CD4-positive, alpha-beta T cell (primary cell): ENCODE measurements at regions not wholly inside any gene's neighbourhood (a gene's known extent, or its start where the extent isn't known, plus 50 kb on each side); places are given as distances from the start of the nearest gene placed in this dataset.

Source experiments
- ATAC-seq: fragments of 200-7000 bp; cut with Tn5 transposase; one replicate; pipeline ENCODE4 v1.10.0; 2022; ENCODE audit warnings: mild to moderate bottlenecking; ENCODE audit not compliant: poor library complexity
- CTCF ChIA-PET: fragments of 350-600 bp; sonication (Branson Sonifier 250); formaldehyde crosslinking; loops from one replicate; lab custom pipeline; 2021; ENCODE audit warnings: antibody characterized with exemption, inconsistent platforms; lab: Charles Lee
- POLR2A ChIA-PET: fragments of 350-600 bp; sonication (Branson Sonifier 250); formaldehyde crosslinking; loops from one replicate; lab custom pipeline; 2021; ENCODE audit warnings: antibody characterized with exemption, inconsistent platforms; lab: Charles Lee
- DNase-seq, 14 experiments: peaks; one replicate each; pipeline ENCODE4 v3.0.0-alpha.2; 2013 to 2020; ENCODE audit warnings: mixed read lengths in 2 of 14
- H3K27ac ChIP-seq, 2 donors: one replicate each; pipeline versions ENCODE4 v1.5.1 to v1.7.0; 2013; ENCODE audit warnings: low read length in 2 of 2, low read depth in 1 of 2, mild to moderate bottlenecking in 1 of 2
- H3K27me3 ChIP-seq, 2 experiments: 1 replicate in 1 of 2; 2 replicates in 1 of 2; pipeline versions ENCODE4 v1.6.1 to v1.7.0; 2013; ENCODE audit warnings: low read length in 2 of 2, control low read depth in 1 of 2, mild to moderate bottlenecking in 1 of 2, moderate library complexity in 1 of 2; ENCODE audit not compliant: insufficient read depth in 2 of 2, control insufficient read depth in 1 of 2
- H3K36me3 ChIP-seq: one replicate; pipeline ENCODE4 v1.6.1; 2013; ENCODE audit warnings: low read length, control low read depth; ENCODE audit not compliant: insufficient read depth
- H3K4me1 ChIP-seq: one replicate; pipeline ENCODE4 v1.6.1; 2013; ENCODE audit warnings: low read length, control low read depth; ENCODE audit not compliant: insufficient read depth
- H3K4me3 ChIP-seq: one replicate; pipeline ENCODE4 v1.5.1; 2013; ENCODE audit warnings: mild to moderate bottlenecking, low read length, moderate library complexity
- H3K9me3 ChIP-seq, 2 experiments: 1 replicate in 1 of 2; 2 replicates in 1 of 2; pipeline versions ENCODE4 v1.6.1 to v1.7.0; 2013; ENCODE audit warnings: low read length in 2 of 2, mild to moderate bottlenecking in 2 of 2, control low read depth in 1 of 2, moderate library complexity in 1 of 2; ENCODE audit not compliant: control insufficient read depth in 1 of 2, insufficient read depth in 1 of 2
- H3K27ac Mint-ChIP-seq: one replicate; pipeline ENCODE4 v1.8.0; 2020; ENCODE audit warnings: mixed read lengths
- H3K27me3 Mint-ChIP-seq: one replicate; pipeline ENCODE4 v1.8.0; 2021; ENCODE audit warnings: mixed read lengths
- H3K36me3 Mint-ChIP-seq: one replicate; pipeline ENCODE4 v1.8.0; 2021; ENCODE audit warnings: low read depth, mixed read lengths
- H3K4me1 Mint-ChIP-seq: one replicate; pipeline ENCODE4 v1.8.0; 2021; ENCODE audit warnings: low read depth, mixed read lengths
- H3K4me3 Mint-ChIP-seq: one replicate; pipeline ENCODE4 v1.8.0; 2020; ENCODE audit warnings: mild to moderate bottlenecking, mixed read lengths
- H3K9me3 Mint-ChIP-seq: one replicate; pipeline ENCODE4 v1.8.0; 2020; ENCODE audit warnings: mixed read lengths
- CTCF ChIP-seq: fragments of 200-600 bp; IDR thresholded peaks from one replicate; pipeline ENCODE4 v1.8.0; 2022; ENCODE audit warnings: antibody characterized with exemption, mild to moderate bottlenecking
- intact Hi-C, 2 experiments: fragments of 100-400 bp; cut with DNase I in 1 of 2; cut with micrococcal nuclease in 1 of 2; formaldehyde crosslinking; loops; one replicate each; pipeline versions ENCODE4 v1.15.1 to v1.9.0; 2023 to 2025; cut with DNase I, micrococcal nuclease

GRCh38 chr2:19669559-19669958, 232.2 kb downstream of the TTC32 start:
- peaks cover 0 to 10% of the 10 kb centered on the region in 2 experiments for H3K27me3 ChIP-seq
- Mint-ChIP-seq H3K27ac (no peak overlapping the region), H3K36me3 (no peaks in the 10 kb centered on the region), H3K4me1 (no peaks in the 10 kb centered on the region), H3K9me3 (no peaks in the 10 kb centered on the region), H3K27me3 (peaks cover 39% of the 10 kb centered on the region), H3K4me3 (no peak overlapping the region)
- H3K9me3 ChIP-seq: no peaks in the 10 kb centered on the region
- H3K36me3 ChIP-seq: no peaks in the 10 kb centered on the region
- no peak overlapping the region for H3K27ac ChIP-seq
- DNase-seq: no peak
- intact Hi-C loops: no loop called here
- no peaks in the 10 kb centered on the region for H3K4me1 ChIP-seq
- no peak overlapping the region for H3K4me3 ChIP-seq
- POLR2A ChIA-PET: no interaction called here
- no peak for TF ChIP-seq CTCF
- no peak for ATAC-seq
- CTCF ChIA-PET: no interaction called here

GRCh38 chr2:19669126-19669525, 232.7 kb downstream of the TTC32 start:
- H3K27me3 ChIP-seq: peaks cover 0 to 10% of the 10 kb centered on the region in 2 experiments
- intact Hi-C loops: no loop called here
- peaks cover 36% of the 10 kb centered on the region for H3K27me3 Mint-ChIP-seq
- DNase-seq: no peak
- CTCF ChIA-PET: no interaction called here
- H3K27ac ChIP-seq: no peak overlapping the region
- no peak overlapping the region for H3K27ac Mint-ChIP-seq
- H3K36me3 ChIP-seq: no peaks in the 10 kb centered on the region
- H3K36me3 Mint-ChIP-seq: no peaks in the 10 kb centered on the region
- no peak overlapping the region for H3K4me3 Mint-ChIP-seq
- H3K4me1 ChIP-seq: no peaks in the 10 kb centered on the region
- no peak for TF ChIP-seq CTCF
- H3K4me3 ChIP-seq: no peak overlapping the region
- no peaks in the 10 kb centered on the region for H3K9me3 ChIP-seq
- ATAC-seq: no peak
- no peaks in the 10 kb centered on the region for H3K4me1 Mint-ChIP-seq
- POLR2A ChIA-PET: no interaction called here
- H3K9me3 Mint-ChIP-seq: no peaks in the 10 kb centered on the region

- Mint-ChIP-seq H3K4me1 (no peaks in the 10 kb centered on the region), H3K27ac (no peak overlapping the region), H3K36me3 (no peaks in the 10 kb centered on the region), H3K9me3 (no peaks in the 10 kb centered on the region), H3K27me3 (peaks cover 23% of the 10 kb centered on the region), H3K4me3 (no peak overlapping the region)
- intact Hi-C loops: no loop called here
- Histone ChIP-seq H3K4me3 (no peak overlapping the region), H3K27ac (no peak overlapping the region), H3K9me3 (no peaks in the 10 kb centered on the region), H3K4me1 (no peaks in the 10 kb centered on the region), H3K27me3 (peaks cover 0 to 10% of the 10 kb centered on the region in 2 experiments), H3K36me3 (no peaks in the 10 kb centered on the region)
- ATAC-seq: no peak
- ChIA-PET POLR2A (no interaction called here), CTCF (no interaction called here)
- no peak for TF ChIP-seq CTCF
- DNase-seq: no peak
Observed at GRCh38 chr2:19667536-19667949, 234.2 kb downstream of the TTC32 start.
